AG04450 (cell line): ENCODE measurements at regions not wholly inside any gene's neighbourhood (a gene's known extent, or its start where the extent isn't known, plus 50 kb on each side); places are given as distances from the start of the nearest gene placed in this dataset.

Source experiments
- CTCF ChIA-PET: fragments of 300-600, 350-600 bp; formaldehyde crosslinking; extraction: SDS; loops from one replicate; lab custom pipeline; 2022; ENCODE audit warnings: antibody characterized with exemption, inconsistent platforms; lab: Charles Lee
- POLR2A ChIA-PET: fragments of 350-600 bp; formaldehyde crosslinking; extraction: SDS; loops from one replicate; lab custom pipeline; 2021; ENCODE audit warnings: antibody characterized with exemption, inconsistent platforms; lab: Yijun Ruan, JAX
- DNase-seq: peaks from one replicate; pipeline ENCODE4 v3.0.0-alpha.2; 2011; ENCODE audit warnings: low read depth, low spot score
- H3K27ac ChIP-seq: one replicate; pipeline ENCODE4 v1.5.1; 2012; ENCODE audit warnings: low read depth, low read length, control low read depth
- H3K27me3 ChIP-seq: one replicate; pipeline ENCODE4 v1.6.0; 2012; ENCODE audit warnings: low read length; ENCODE audit not compliant: control insufficient read depth, insufficient read depth
- H3K4me3 ChIP-seq: 2 replicates; pipeline ENCODE4 v1.5.1; 2011; ENCODE audit warnings: mild to moderate bottlenecking, low read depth, low read length, control low read depth
- H3K9me3 ChIP-seq: 2 replicates; pipeline ENCODE4 v1.5.1; 2012; ENCODE audit warnings: low read length; ENCODE audit not compliant: control insufficient read depth, insufficient read depth
- CTCF ChIP-seq: IDR thresholded peaks from 2 replicates; pipeline ENCODE4 v1.5.1; 2011; ENCODE audit warnings: low read depth, low read length, control low read depth, inconsistent platforms

- no peaks in the 10 kb centered on the region for H3K9me3 ChIP-seq
- H3K27ac ChIP-seq: no peak overlapping the region
- no peak for TF ChIP-seq CTCF
- H3K4me3 ChIP-seq: no peak overlapping the region
- no peak for DNase-seq
- peaks cover 38% of the 10 kb centered on the region for H3K27me3 ChIP-seq
- ChIA-PET POLR2A (interaction anchor here (1.2 kb wide), 1 partner anchor 10 kb away, joined by 3 read pairs; no protein-coding TSS in a partner anchor), CTCF (no interaction called here)
Measured at GRCh38 chr3:197422506-197422905, 124.1 kb upstream of the DLG1 start.

DNA sequence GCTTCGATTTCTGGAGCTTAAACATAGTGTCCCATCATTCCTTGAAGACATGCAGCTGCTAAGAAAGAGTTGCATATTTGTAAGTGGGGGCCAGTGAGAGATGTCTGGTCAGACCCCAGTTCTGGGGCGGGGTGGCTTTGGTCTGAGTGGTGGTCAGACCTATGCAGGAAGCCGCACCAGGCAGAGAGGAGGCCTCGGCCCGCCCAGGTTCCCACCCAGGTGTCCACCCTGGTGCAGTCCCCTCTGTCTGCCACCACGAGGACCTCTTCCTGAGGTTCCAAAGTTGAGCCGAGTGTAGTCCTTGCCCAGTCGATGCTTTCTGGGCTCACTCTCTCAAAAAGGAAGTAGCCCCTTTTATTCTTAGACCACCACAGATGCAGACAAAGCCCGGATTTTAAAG lies 122.6 kb upstream of the DLG1 start:
- Histone ChIP-seq H3K4me3 (no peak overlapping the region), H3K27ac (no peak overlapping the region), H3K27me3 (peaks cover 40% of the 10 kb centered on the region), H3K9me3 (no peaks in the 10 kb centered on the region)
- POLR2A ChIA-PET: no interaction called here
- CTCF ChIA-PET: interaction anchor here (0.5 kb wide), 1 partner anchor 123 kb away, joined by 3 read pairs; no protein-coding TSS in a partner anchor
- DNase-seq: no peak
- TF ChIP-seq CTCF: no peak

- Histone ChIP-seq H3K27ac (no peak overlapping the region), H3K9me3 (no peaks in the 10 kb centered on the region), H3K4me3 (no peak overlapping the region), H3K27me3 (peaks cover 37% of the 10 kb centered on the region)
- ChIA-PET CTCF (interaction anchor here (0.5 kb wide), 1 partner anchor 123 kb away, joined by 3 read pairs; no protein-coding TSS in a partner anchor), POLR2A (no interaction called here)
- no peak for DNase-seq
- TF ChIP-seq CTCF: no peak
Measured at GRCh38 chr3:197420566-197420965, 122.2 kb upstream of the DLG1 start.

GRCh38 chr3:197420115-197420514 lies 121.7 kb upstream of the DLG1 start:
- Histone ChIP-seq H3K27ac (no peak overlapping the region), H3K27me3 (peaks cover 33% of the 10 kb centered on the region), H3K4me3 (no peak overlapping the region), H3K9me3 (no peaks in the 10 kb centered on the region)
- POLR2A ChIA-PET: no interaction called here
- TF ChIP-seq CTCF: no peak
- CTCF ChIA-PET: no interaction called here
- DNase-seq: no peak

DNA sequence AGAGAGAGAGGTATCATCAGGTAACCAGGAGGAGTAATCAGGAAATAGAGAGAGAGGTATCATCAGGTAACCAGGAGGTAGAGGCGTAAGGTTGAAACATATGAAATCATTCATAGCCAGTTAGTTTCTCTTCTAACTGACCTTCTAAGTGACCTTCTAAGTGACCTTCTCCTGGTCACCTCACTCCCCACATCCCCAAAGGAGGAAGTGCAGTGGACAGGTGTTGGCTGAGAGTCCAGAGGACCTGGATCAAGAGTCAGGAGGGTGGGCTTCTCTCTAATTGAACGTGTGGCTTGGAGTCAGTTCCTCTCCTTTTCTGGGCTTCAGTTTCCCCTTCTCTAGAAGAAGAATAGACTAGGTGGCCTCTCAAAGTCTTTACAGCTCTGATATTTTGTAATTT lies 121.3 kb upstream of the DLG1 start:
- TF ChIP-seq CTCF: no peak
- no peak for DNase-seq
- CTCF ChIA-PET: no interaction called here
- H3K9me3 ChIP-seq: no peaks in the 10 kb centered on the region
- H3K27me3 ChIP-seq: peaks cover 32% of the 10 kb centered on the region
- no peak overlapping the region for H3K4me3 ChIP-seq
- POLR2A ChIA-PET: no interaction called here
- H3K27ac ChIP-seq: no peak overlapping the region
